ENCODE measurements at regions not wholly inside any gene's neighbourhood (a gene's known extent, or its start where the extent isn't known, plus 50 kb on each side); places are given as distances from the start of the nearest gene placed in this dataset.

- no peaks in the 10 kb centered on the region for H3K27me3 ChIP-seq
- H3K27ac ChIP-seq, result no peak overlapping the region
- no peak overlapping the region for H3K4me3 ChIP-seq (replicated peaks in 1 of 3)
- no peak for DNase-seq
- H3K9me3 ChIP-seq, result no peaks in the 10 kb centered on the region
- TF ChIP-seq POLR2A (IDR thresholded peaks at IDR 0.05), result no peak
- TF ChIP-seq CTCF (IDR thresholded peaks at IDR 0.05), result no peak
- no peaks in the 10 kb centered on the region for H3K4me1 ChIP-seq
- 69 to 76% methylated on average over 4 of the region's 4 CpGs for WGBS, 2 donors
- no peaks in the 10 kb centered on the region for H3K36me3 ChIP-seq
- intact Hi-C loops (cut with DNase I), result no loop called here
Observed at GRCh38 chr2:179355881-179356280, 91.2 kb upstream of the SESTD1 start.

GRCh38 chr2:179354739-179355537 is 90.3 kb upstream of the SESTD1 start:
- H3K4me1 ChIP-seq, result no peaks in the 10 kb centered on the region
- no peak for DNase-seq
- no peak overlapping the region for H3K4me3 ChIP-seq (replicated peaks in 1 of 3)
- H3K27me3 ChIP-seq, result no peaks in the 10 kb centered on the region
- H3K36me3 ChIP-seq, result no peaks in the 10 kb centered on the region
- no peak overlapping the region for H3K27ac ChIP-seq
- TF ChIP-seq CTCF (IDR thresholded peaks at IDR 0.05), result peak in 1 of 6 experiments; percentile 21
- TF ChIP-seq POLR2A (IDR thresholded peaks at IDR 0.05), result no peak
- no peaks in the 10 kb centered on the region for H3K9me3 ChIP-seq
- intact Hi-C loops (cut with DNase I), result no loop called here
- WGBS, 2 donors, result 79 to 81% methylated on average over 1 of the region's 1 CpG

GRCh38 chr2:179354296-179354695 is 89.7 kb upstream of the SESTD1 start:
- Histone ChIP-seq H3K36me3 (no peaks in the 10 kb centered on the region), H3K9me3 (no peaks in the 10 kb centered on the region), H3K4me1 (no peaks in the 10 kb centered on the region), H3K27ac (no peak overlapping the region), H3K27me3 (no peaks in the 10 kb centered on the region), H3K4me3 (replicated peaks in 1 of 3) (no peak overlapping the region)
- WGBS, 2 donors, result 93 to 98% methylated on average over 4 of the region's 4 CpGs
- intact Hi-C loops (cut with DNase I), result no loop called here
- no peak for TF ChIP-seq CTCF (IDR thresholded peaks at IDR 0.05)
- TF ChIP-seq POLR2A (IDR thresholded peaks at IDR 0.05), result no peak
- DNase-seq, result no peak

- 83 to 84% methylated on average over 2 of the region's 2 CpGs for WGBS, 2 donors
- H3K27ac ChIP-seq, result no peak overlapping the region
- intact Hi-C loops (cut with DNase I), result no loop called here
Observed at GRCh38 chr2:179352181-179352580, 87.5 kb upstream of the SESTD1 start.

More at GRCh38 chr2:179352181-179352580, 87.5 kb upstream of the SESTD1 start:
- Histone ChIP-seq H3K4me1 (no peaks in the 10 kb centered on the region), H3K27me3 (no peaks in the 10 kb centered on the region), H3K9me3 (no peaks in the 10 kb centered on the region), H3K36me3 (no peaks in the 10 kb centered on the region), H3K4me3 (replicated peaks in 1 of 3) (no peak overlapping the region)
- no peak for DNase-seq
- no peak for TF ChIP-seq CTCF (IDR thresholded peaks at IDR 0.05)
- TF ChIP-seq POLR2A (IDR thresholded peaks at IDR 0.05), result no peak
